ENCODE measurements at regions not wholly inside any gene's neighbourhood (a gene's known extent, or its start where the extent isn't known, plus 50 kb on each side); places are given as distances from the start of the nearest gene placed in this dataset.

DNA sequence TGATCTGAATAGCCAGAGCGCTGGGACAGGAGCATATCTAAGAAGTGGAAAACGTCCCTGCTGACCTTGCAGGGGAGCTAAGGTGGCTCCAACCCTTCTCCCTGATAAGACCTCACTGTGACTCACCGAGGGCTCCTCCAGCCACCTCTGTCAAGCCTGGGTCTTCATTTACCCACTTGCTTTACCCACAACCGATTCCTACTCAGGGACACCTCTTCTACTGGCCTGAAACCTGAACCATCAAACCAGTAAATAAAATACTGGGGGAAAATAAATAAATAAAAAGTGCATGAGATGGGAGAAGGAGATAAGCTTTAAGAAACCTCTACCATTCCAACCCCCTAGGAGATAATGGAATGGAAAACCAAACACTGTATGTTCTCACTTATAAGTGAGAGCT is 80.2 kb upstream of the ALOX12 start:
- no peaks in the 10 kb centered on the region for H3K4me1 ChIP-seq
- H3K27me3 ChIP-seq: no peaks in the 10 kb centered on the region
- H3K36me3 ChIP-seq: no peaks in the 10 kb centered on the region
- no peak overlapping the region for H3K4me3 ChIP-seq
- TF ChIP-seq POLR2AphosphoS5 (IDR thresholded peaks at IDR 0.05) (no peak), POLR2A (IDR thresholded peaks at IDR 0.05) (no peak)
- TF ChIP-seq, protein P1, sequence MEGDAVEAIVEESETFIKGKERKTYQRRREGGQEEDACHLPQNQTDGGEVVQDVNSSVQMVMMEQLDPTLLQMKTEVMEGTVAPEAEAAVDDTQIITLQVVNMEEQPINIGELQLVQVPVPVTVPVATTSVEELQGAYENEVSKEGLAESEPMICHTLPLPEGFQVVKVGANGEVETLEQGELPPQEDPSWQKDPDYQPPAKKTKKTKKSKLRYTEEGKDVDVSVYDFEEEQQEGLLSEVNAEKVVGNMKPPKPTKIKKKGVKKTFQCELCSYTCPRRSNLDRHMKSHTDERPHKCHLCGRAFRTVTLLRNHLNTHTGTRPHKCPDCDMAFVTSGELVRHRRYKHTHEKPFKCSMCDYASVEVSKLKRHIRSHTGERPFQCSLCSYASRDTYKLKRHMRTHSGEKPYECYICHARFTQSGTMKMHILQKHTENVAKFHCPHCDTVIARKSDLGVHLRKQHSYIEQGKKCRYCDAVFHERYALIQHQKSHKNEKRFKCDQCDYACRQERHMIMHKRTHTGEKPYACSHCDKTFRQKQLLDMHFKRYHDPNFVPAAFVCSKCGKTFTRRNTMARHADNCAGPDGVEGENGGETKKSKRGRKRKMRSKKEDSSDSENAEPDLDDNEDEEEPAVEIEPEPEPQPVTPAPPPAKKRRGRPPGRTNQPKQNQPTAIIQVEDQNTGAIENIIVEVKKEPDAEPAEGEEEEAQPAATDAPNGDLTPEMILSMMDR (IDR thresholded peaks at IDR 0.05): no peak
- no peak for DNase-seq (ENCODE audit: low spot score in 2 of 2)
- H3K27ac ChIP-seq: no peak overlapping the region
- no peaks in the 10 kb centered on the region for H3K9me3 ChIP-seq
- intact Hi-C loops (cut with DNase I; ENCODE audit: low total_unique reads): loop anchor here (10.0 kb wide), 1 partner anchor 89 kb away; no protein-coding TSS in a partner anchor

DNA sequence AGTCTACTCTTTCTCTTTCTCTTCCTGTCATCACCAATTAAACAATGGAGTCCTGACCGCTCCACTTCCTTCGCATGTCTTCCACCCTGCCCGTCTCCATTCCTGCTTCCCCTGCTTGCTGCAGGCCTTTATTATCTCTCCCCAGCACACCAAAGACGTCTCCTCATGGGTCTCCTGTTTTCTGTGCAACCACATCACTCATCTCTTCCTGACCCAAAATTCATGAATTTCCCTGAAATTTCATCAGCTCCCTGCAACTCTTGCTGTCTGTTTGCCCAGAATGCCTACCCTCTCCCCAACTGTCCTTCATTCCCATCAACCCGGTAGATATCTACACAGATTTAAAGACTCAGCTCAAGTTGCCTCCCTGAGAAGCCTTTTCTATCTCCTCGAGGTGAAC is 76.7 kb upstream of the ALOX12 start:
- Histone ChIP-seq H3K9me3 (no peaks in the 10 kb centered on the region), H3K36me3 (no peaks in the 10 kb centered on the region), H3K27me3 (no peaks in the 10 kb centered on the region), H3K27ac (no peak overlapping the region), H3K4me3 (no peak overlapping the region), H3K4me1 (no peaks in the 10 kb centered on the region)
- TF ChIP-seq, protein P1 (IDR thresholded peaks at IDR 0.05): no peak
- no peak for TF ChIP-seq POLR2AphosphoS5 (IDR thresholded peaks at IDR 0.05)
- no peak for TF ChIP-seq POLR2A (IDR thresholded peaks at IDR 0.05)
- intact Hi-C loops (cut with DNase I; ENCODE audit: low total_unique reads): loop anchor here (10.0 kb wide), 1 partner anchor 86 kb away; no protein-coding TSS in a partner anchor
- DNase-seq (ENCODE audit: low spot score in 2 of 2): no peak

DNA sequence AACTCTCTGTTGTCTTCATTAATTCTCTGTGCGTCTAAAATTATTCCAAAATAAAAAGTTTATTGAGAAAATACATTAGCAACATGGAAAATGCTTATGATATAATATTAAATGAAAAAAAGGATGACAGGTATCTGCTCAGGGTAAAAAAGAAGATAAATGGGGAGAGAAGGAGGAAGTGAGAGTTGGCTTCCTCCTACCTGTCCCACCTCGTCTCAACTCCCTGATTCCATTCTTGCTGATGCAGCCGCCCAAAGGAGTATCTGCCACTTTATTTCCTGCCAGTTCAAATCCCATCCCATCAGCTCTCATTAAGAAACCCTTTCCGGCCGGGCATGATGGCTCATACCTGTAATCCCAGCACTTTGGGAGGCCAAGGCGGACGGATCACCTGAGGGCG is 72.5 kb upstream of the ALOX12 start:
- H3K4me1 ChIP-seq: no peaks in the 10 kb centered on the region
- intact Hi-C loops (cut with DNase I; ENCODE audit: low total_unique reads): no loop called here
- no peaks in the 10 kb centered on the region for H3K9me3 ChIP-seq
- H3K27me3 ChIP-seq: no peaks in the 10 kb centered on the region
- H3K4me3 ChIP-seq: no peak overlapping the region
- H3K27ac ChIP-seq: no peak overlapping the region
- TF ChIP-seq, protein P1 (IDR thresholded peaks at IDR 0.05): no peak
- TF ChIP-seq POLR2A (IDR thresholded peaks at IDR 0.05): no peak
- no peak for TF ChIP-seq POLR2AphosphoS5 (IDR thresholded peaks at IDR 0.05)
- no peak for DNase-seq (ENCODE audit: low spot score in 2 of 2)
- H3K36me3 ChIP-seq: no peaks in the 10 kb centered on the region

DNA sequence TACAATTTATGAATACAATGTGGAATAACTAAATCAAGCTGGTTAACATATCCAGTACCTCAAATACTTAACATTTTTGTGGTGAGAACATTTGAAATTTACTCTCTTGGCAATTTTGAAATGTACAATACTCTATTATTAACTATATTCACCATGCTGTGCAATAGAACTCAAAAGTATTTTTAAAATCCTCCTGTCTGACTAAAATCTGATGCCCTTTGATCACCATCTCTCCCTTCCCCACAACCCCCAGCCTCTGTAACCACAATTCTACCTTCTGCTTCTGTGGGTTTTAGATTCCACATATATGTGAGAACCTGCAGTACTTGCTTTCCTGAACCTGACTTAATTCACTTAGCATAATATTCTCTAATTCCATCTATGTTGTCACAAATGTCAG is 71.6 kb upstream of the ALOX12 start:
- Histone ChIP-seq H3K27ac (no peak overlapping the region), H3K4me1 (no peaks in the 10 kb centered on the region), H3K36me3 (no peaks in the 10 kb centered on the region), H3K9me3 (no peaks in the 10 kb centered on the region), H3K27me3 (no peaks in the 10 kb centered on the region), H3K4me3 (no peak overlapping the region)
- intact Hi-C loops (cut with DNase I; ENCODE audit: low total_unique reads): no loop called here
- DNase-seq (ENCODE audit: low spot score in 2 of 2): no peak
- TF ChIP-seq POLR2A (IDR thresholded peaks at IDR 0.05) (no peak), POLR2AphosphoS5 (IDR thresholded peaks at IDR 0.05) (no peak)
- TF ChIP-seq, protein P1 (IDR thresholded peaks at IDR 0.05): no peak

DNA sequence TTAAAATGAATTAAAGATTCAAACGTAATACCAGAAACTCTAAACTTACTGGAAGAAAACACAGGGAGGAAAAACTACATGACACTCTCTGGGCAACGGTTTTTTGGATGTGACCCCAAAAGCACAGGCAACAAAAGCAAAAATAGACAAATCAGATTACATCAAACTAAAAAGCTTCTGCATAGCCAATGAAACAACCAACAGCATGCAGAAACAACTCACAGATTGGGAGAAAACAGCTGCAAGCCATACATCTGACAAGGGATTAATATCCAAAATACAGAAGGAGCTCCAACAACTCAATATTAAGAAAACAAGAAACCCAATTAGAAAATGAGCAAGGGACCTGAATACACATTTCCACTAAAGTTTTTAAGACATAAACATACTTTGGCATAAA is 69.2 kb upstream of the ALOX12 start:
- no peak overlapping the region for H3K27ac ChIP-seq
- H3K9me3 ChIP-seq: no peaks in the 10 kb centered on the region
- H3K4me3 ChIP-seq: no peak overlapping the region
- H3K36me3 ChIP-seq: no peaks in the 10 kb centered on the region
- H3K27me3 ChIP-seq: no peaks in the 10 kb centered on the region
- intact Hi-C loops (cut with DNase I; ENCODE audit: low total_unique reads): no loop called here
- TF ChIP-seq, protein P1 (IDR thresholded peaks at IDR 0.05): no peak
- TF ChIP-seq POLR2A (IDR thresholded peaks at IDR 0.05) (no peak), POLR2AphosphoS5 (IDR thresholded peaks at IDR 0.05) (no peak)
- DNase-seq (ENCODE audit: low spot score in 2 of 2): no peak
- no peaks in the 10 kb centered on the region for H3K4me1 ChIP-seq

Measured in breast epithelium (tissue), 4 donors.